ENCODE measurements at regions not wholly inside any gene's neighbourhood (a gene's known extent, or its start where the extent isn't known, plus 50 kb on each side); places are given as distances from the start of the nearest gene placed in this dataset.

DNA sequence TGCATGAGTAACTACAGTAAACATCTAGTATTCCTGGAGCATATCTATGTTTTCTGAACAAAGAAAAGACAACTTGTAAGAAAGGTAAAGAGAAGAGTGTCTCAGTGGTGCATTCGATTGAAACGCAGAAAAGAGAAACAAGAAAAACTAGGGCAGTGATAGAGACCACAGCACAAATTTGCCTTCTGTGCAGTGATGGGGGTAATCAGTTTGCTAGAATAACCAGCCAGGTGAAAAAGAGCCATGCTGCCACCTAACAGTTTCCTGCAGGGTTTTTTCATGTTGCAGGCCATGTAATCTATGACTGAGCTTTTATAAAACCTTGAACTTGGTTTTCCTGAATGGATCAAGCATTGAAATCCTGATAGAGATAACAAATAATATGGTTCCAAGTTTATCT, 198.4 kb upstream of the MEF2C start:
- no peak for DNase-seq
- Histone ChIP-seq H3K27me3 (no peaks in the 10 kb centered on the region), H3K36me3 (no peaks in the 10 kb centered on the region), H3K27ac (no peak overlapping the region), H3K4me3 (no peak overlapping the region), H3K4me1 (no peaks in the 10 kb centered on the region), H3K9me3 (no peaks in the 10 kb centered on the region)
- no peak for ATAC-seq
- TF ChIP-seq, protein P1, sequence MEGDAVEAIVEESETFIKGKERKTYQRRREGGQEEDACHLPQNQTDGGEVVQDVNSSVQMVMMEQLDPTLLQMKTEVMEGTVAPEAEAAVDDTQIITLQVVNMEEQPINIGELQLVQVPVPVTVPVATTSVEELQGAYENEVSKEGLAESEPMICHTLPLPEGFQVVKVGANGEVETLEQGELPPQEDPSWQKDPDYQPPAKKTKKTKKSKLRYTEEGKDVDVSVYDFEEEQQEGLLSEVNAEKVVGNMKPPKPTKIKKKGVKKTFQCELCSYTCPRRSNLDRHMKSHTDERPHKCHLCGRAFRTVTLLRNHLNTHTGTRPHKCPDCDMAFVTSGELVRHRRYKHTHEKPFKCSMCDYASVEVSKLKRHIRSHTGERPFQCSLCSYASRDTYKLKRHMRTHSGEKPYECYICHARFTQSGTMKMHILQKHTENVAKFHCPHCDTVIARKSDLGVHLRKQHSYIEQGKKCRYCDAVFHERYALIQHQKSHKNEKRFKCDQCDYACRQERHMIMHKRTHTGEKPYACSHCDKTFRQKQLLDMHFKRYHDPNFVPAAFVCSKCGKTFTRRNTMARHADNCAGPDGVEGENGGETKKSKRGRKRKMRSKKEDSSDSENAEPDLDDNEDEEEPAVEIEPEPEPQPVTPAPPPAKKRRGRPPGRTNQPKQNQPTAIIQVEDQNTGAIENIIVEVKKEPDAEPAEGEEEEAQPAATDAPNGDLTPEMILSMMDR (IDR thresholded peaks at IDR 0.05), result no peak
- intact Hi-C loops (cut with DNase I), result no loop called here

DNA sequence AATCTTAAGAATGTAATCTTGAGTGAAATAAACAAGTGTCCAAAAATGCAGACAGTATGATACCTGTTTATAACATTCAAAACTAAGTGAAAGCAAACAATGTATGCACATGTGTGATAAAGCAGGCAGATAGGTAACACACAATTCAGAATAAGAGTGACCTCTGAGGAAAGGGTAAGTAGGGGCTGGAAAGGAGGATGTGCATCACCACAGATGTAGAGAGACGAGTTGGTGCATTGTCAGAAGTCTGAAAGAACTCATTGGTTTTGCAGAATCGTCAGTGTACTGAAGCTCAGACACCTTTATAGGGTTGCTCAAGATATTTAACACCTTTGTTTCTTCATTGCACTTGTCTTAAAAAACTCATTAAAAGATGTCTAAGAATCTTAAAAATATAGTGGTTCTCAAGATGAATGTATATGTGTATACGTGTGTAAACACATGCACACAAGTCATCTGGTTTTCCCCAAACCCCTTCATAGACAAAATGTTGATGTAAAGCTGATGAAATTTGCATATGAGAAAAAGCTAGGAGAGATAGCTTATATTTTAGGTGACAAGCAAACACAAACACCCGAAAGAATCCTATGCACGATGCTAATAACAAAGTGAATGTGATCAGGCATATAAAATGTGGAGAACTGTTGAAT, 197.6 kb upstream of the MEF2C start:
- H3K27ac ChIP-seq, result no peak overlapping the region
- H3K9me3 ChIP-seq, result no peaks in the 10 kb centered on the region
- intact Hi-C loops (cut with DNase I), result no loop called here
- H3K36me3 ChIP-seq, result no peaks in the 10 kb centered on the region
- H3K27me3 ChIP-seq, result no peaks in the 10 kb centered on the region
- TF ChIP-seq, protein P1 (IDR thresholded peaks at IDR 0.05), result no peak
- no peak for DNase-seq
- no peaks in the 10 kb centered on the region for H3K4me1 ChIP-seq
- no peak for ATAC-seq
- no peak overlapping the region for H3K4me3 ChIP-seq

DNA sequence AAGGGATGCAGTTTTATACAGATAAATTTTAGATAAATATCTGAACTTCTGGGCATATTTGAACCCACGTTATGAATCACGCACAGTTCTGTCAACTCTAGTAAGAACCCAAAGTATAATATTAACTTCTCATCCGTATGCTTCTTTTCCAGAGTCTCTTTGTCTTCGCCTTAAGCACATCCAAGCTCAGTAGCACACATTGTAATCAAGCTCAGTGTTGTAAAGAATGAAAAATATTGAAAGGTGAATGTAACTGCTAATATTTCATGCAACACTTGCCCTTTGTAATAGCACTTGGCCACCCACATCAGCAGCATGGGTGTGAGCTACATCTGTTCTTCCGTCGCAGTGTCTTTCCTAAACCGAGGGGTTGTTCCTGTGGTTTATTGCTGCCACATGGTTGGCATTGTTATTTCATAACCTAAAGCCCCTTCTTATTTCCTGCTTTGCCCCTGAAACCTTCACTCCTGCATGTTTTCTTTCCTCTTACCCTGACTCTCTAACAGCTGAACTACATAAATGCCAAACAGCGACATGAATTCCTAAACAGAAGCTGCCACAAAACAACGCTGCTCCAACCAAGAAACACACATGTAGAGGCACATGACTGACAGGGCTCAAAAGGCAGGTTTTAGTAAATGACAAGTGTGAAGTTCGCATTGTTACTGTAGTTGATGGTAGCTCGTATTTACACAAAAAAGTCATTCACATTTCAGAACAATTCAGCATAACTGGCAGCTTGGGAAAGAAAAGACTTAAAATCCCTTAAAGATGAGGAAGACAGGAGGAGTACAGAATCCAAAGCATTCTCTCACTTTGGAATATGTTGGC, 190.1 kb upstream of the MEF2C start:
- Histone ChIP-seq H3K9me3 (no peaks in the 10 kb centered on the region), H3K4me3 (no peak overlapping the region), H3K27ac (no peak overlapping the region), H3K27me3 (no peaks in the 10 kb centered on the region), H3K4me1 (no peaks in the 10 kb centered on the region), H3K36me3 (no peaks in the 10 kb centered on the region)
- TF ChIP-seq, protein P1 (IDR thresholded peaks at IDR 0.05), result no peak
- no peak for ATAC-seq
- DNase-seq, result no peak
- intact Hi-C loops (cut with DNase I), result no loop called here

DNA sequence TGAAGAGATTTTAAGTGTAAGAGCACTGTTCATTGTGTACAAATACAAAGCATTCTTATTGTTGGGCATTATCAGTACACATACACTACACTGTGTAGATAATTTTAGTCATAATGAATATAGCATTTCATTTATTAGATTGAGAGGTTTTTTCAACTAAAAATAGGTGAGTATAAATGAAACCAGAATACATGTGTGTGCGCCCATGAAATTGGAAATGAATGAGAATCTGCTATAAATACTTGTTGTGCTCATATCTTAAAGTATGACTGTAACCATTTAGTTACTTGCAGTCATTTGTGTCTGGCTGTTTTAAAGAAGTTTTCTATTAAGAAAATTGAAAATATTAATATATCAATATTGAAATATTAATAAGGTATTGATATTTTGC, 189.0 kb upstream of the MEF2C start:
- Histone ChIP-seq H3K9me3 (no peaks in the 10 kb centered on the region), H3K27ac (no peak overlapping the region), H3K4me3 (no peak overlapping the region), H3K27me3 (no peaks in the 10 kb centered on the region), H3K4me1 (no peaks in the 10 kb centered on the region), H3K36me3 (no peaks in the 10 kb centered on the region)
- TF ChIP-seq, protein P1 (IDR thresholded peaks at IDR 0.05), result no peak
- intact Hi-C loops (cut with DNase I), result no loop called here
- DNase-seq (no peak), ATAC-seq (no peak)

DNA sequence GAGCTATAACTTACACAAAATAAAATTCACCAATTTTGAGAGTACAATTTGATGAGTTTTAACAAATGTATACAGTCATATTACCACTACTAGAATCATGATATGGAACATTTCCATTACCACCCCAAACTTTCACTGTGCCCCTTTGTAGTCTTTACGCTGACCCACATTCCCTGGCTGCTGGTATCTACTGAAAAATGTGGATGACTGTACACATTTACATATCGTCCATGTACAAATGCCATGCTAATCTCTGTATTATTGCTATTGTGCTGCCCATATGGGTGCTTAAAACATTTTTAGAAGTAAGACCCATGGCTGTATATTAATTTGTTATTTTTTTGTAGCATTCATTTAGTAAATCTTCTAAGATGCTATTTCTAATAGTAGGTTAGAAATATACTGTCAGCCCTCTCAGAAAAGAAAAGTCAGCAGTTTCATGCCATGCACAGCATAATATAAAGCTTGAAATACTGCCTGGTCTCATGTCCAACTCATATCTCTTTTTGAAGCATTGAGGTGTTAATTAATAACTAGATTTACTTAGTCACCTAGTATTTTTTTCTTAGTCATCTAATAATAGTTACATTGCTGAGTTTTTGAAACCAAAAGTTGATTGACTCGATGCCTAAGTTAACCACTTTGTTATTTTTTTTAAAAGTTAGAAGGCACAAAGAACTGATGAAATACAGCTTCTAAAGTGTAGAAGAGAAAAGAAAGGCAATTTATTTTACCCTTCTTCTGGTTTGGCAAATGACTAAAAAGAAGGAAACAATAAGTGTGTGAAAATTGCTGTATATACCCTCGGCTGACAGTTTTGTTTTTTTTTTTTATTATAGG, 188.3 kb upstream of the MEF2C start:
- TF ChIP-seq, protein P1 (IDR thresholded peaks at IDR 0.05), result no peak

More for the DNA sequence above, 188.3 kb upstream of the MEF2C start:
- H3K27ac ChIP-seq, result no peak overlapping the region
- H3K36me3 ChIP-seq, result no peaks in the 10 kb centered on the region
- no peak overlapping the region for H3K4me3 ChIP-seq
- ATAC-seq, result no peak
- intact Hi-C loops (cut with DNase I), result no loop called here
- no peaks in the 10 kb centered on the region for H3K4me1 ChIP-seq
- H3K27me3 ChIP-seq, result no peaks in the 10 kb centered on the region
- no peaks in the 10 kb centered on the region for H3K9me3 ChIP-seq
- no peak for DNase-seq
